ENCODE measurements at regions not wholly inside any gene's neighbourhood (a gene's known extent, or its start where the extent isn't known, plus 50 kb on each side); places are given as distances from the start of the nearest gene placed in this dataset.

- no peak for ATAC-seq
- FAIRE-seq = no peak
These were observed 104.1 kb downstream of the GAS1 start for GRCh38 chr9:86843206-86843605.

More at GRCh38 chr9:86843206-86843605, 104.1 kb downstream of the GAS1 start:
- Histone ChIP-seq H3K9me3 (ENCODE audit: low read length) (no peaks in the 10 kb centered on the region), H3K9ac (ENCODE audit: insufficient read depth, low read depth, low read length) (no peak overlapping the region), H3K79me2 (ENCODE audit: insufficient read depth, low read length) (no peaks in the 10 kb centered on the region), H3K27me3 (ENCODE audit: control insufficient read depth in 1 of 2, insufficient read depth in 2 of 2, low read length in 2 of 2) (peaks cover 0 to 12% of the 10 kb centered on the region in 2 experiments; a peak in 2 of 5 replicates), H3K4me1 (ENCODE audit: insufficient read depth, low read length) (no peaks in the 10 kb centered on the region), H2AFZ (ENCODE audit: low read length) (no peak overlapping the region), H3K27ac (ENCODE audit: extremely low read length, insufficient read depth, low read length) (no peak overlapping the region), H3K4me3 (replicated peaks in 1 of 3; ENCODE audit: insufficient read depth in 1 of 3, low read depth in 2 of 3, low read length in 3 of 3) (no peak overlapping the region), H4K20me1 (ENCODE audit: insufficient read depth, low read length) (no peaks in the 10 kb centered on the region), H3K36me3 (replicated peaks in 1 of 2; ENCODE audit: control insufficient read depth in 1 of 2, insufficient read depth in 2 of 2, low read length in 2 of 2) (no peaks in the 10 kb centered on the region), H3K4me2 (ENCODE audit: low read depth, low read length) (no peak overlapping the region)
- BruUV-seq (replicated peaks) = no TSS peak
- ChIA-PET POLR2A (no interaction called here), CTCF (ENCODE audit: low intra/inter-chr PET ratio, low total read pairs) (no interaction called here)
- TF ChIP-seq MEIS1 (CRISPR knock-in tag; IDR thresholded peaks at IDR 0.05; ENCODE audit: borderline replicate concordance) = no peak
- no peak for TF ChIP-seq POLR2AphosphoS5 (IDR thresholded peaks at IDR 0.05; ENCODE audit: low read depth, low read length)
- TF ChIP-seq ZNF776 (CRISPR knock-in tag; IDR thresholded peaks at IDR 0.05) = no peak
- TF ChIP-seq ZNF883 (CRISPR knock-in tag; IDR thresholded peaks at IDR 0.05; ENCODE audit: not compliant biosample characterization) = no peak
- no peak for TF ChIP-seq HMGA1 (CRISPR knock-in tag; conservative IDR thresholded peaks at IDR 0.05)
- no peak for TF ChIP-seq ZNF510 (CRISPR knock-in tag; IDR thresholded peaks at IDR 0.05; ENCODE audit: low read depth)
- no peak for TF ChIP-seq ZIK1 (CRISPR knock-in tag; IDR thresholded peaks at IDR 0.05; ENCODE audit: borderline replicate concordance, low read depth)
- TF ChIP-seq ZBTB20 (CRISPR knock-in tag; IDR thresholded peaks at IDR 0.05; ENCODE audit: borderline replicate concordance, low read depth) = no peak
- TF ChIP-seq USF2 (IDR thresholded peaks at IDR 0.05; ENCODE audit: low read depth, low read length) = no peak
- no peak for TF ChIP-seq USF2 (CRISPR knock-in tag; IDR thresholded peaks at IDR 0.05; ENCODE audit: borderline replicate concordance)
- TF ChIP-seq RELA (CRISPR knock-in tag; IDR thresholded peaks at IDR 0.05) = no peak
- no peak for TF ChIP-seq TIGD3 (CRISPR knock-in tag; IDR thresholded peaks at IDR 0.05; ENCODE audit: borderline replicate concordance)
- TF ChIP-seq RARG (CRISPR knock-in tag; IDR thresholded peaks at IDR 0.05; ENCODE audit: low read depth) = no peak
- no peak for TF ChIP-seq TBP (CRISPR knock-in tag; IDR thresholded peaks at IDR 0.05)
- intact Hi-C loops (cut with micrococcal nuclease; ENCODE audit: unreplicated experiment) = no loop called here
- WGBS (ENCODE audit: low lambda C conversion rate) = 0% methylated on average over 1 of the region's 1 CpG
- no peak for DNase-seq (ENCODE audit: low spot score)
- in situ Hi-C loops (cut with HindIII; ENCODE audit: extremely low pct_ligation_motif_present, low pct_unique_long_range_greater_than_20kb) = no loop called here

All from HepG2 (cell line).